Renal pelvis (tissue), 1 donor: ENCODE measurements at regions not wholly inside any gene's neighbourhood (a gene's known extent, or its start where the extent isn't known, plus 50 kb on each side); places are given as distances from the start of the nearest gene placed in this dataset.
A peak's percentile ranks its signal among the peaks of the same experiment; 100 is the strongest.

Source experiments
- DNase-seq: peaks from one replicate; pipeline ENCODE4 v3.0.0-alpha.2; 2013

- no peak for DNase-seq
Measured at GRCh38 chr2:107025291-107025857, 139.4 kb upstream of the ST6GAL2 start.

- DNase-seq, result no peak
Measured at GRCh38 chr2:107025869-107026380, 140.0 kb upstream of the ST6GAL2 start.

GRCh38 chr2:107027205-107027604 lies 141.2 kb upstream of the ST6GAL2 start:
- DNase-seq, result no peak

- no peak for DNase-seq
Measured at GRCh38 chr2:107027810-107028209, 141.8 kb upstream of the ST6GAL2 start.

- no peak for DNase-seq
Measured at GRCh38 chr2:107028661-107029060, 142.7 kb upstream of the ST6GAL2 start.

GRCh38 chr2:107036293-107036692 lies 150.3 kb upstream of the ST6GAL2 start:
- no peak for DNase-seq

GRCh38 chr2:107062173-107062572 lies 176.2 kb upstream of the ST6GAL2 start:
- DNase-seq, result no peak

- no peak for DNase-seq
Measured at GRCh38 chr2:107062599-107063220, 176.7 kb upstream of the ST6GAL2 start.

GRCh38 chr2:107063228-107063627 lies 177.3 kb upstream of the ST6GAL2 start:
- no peak for DNase-seq

GRCh38 chr2:107064750-107065149 lies 178.8 kb upstream of the ST6GAL2 start:
- peak; percentile 43 for DNase-seq

GRCh38 chr2:107068069-107068916 lies 182.3 kb upstream of the ST6GAL2 start:
- peak; percentile 24 for DNase-seq

GRCh38 chr2:107069890-107070289 lies 183.9 kb upstream of the ST6GAL2 start:
- DNase-seq, result no peak

GRCh38 chr2:107072150-107072940 lies 186.4 kb upstream of the ST6GAL2 start:
- no peak for DNase-seq

- DNase-seq, result no peak
Measured at GRCh38 chr2:107078584-107078983, 192.6 kb upstream of the ST6GAL2 start.

- no peak for DNase-seq
Measured at GRCh38 chr2:107086497-107086896, 200.5 kb upstream of the ST6GAL2 start.

- no peak for DNase-seq
Measured at GRCh38 chr2:107088156-107088555, 202.2 kb upstream of the ST6GAL2 start.

- DNase-seq, result no peak
Measured at GRCh38 chr2:107091163-107091864, 205.3 kb upstream of the ST6GAL2 start.

GRCh38 chr2:107093426-107093957 lies 207.5 kb upstream of the ST6GAL2 start:
- DNase-seq, result no peak

GRCh38 chr2:107094450-107094986 lies 208.6 kb upstream of the ST6GAL2 start:
- no peak for DNase-seq

GRCh38 chr2:107102176-107102575 lies 216.2 kb upstream of the ST6GAL2 start:
- no peak for DNase-seq

GRCh38 chr2:107107351-107107750 lies 221.4 kb upstream of the ST6GAL2 start:
- DNase-seq, result no peak
